SIG-M5 treated with dmso at 0.1 percent for 504 hours (cell line): ENCODE measurements at regions not wholly inside any gene's neighbourhood (a gene's known extent, or its start where the extent isn't known, plus 50 kb on each side); places are given as distances from the start of the nearest gene placed in this dataset.

ENCODE experiments used
- DNase-seq: peaks from one replicate; lab custom pipeline; 2025; ENCODE audit not compliant: unreplicated experiment; lab: John Stamatoyannopoulos, UW

DNA sequence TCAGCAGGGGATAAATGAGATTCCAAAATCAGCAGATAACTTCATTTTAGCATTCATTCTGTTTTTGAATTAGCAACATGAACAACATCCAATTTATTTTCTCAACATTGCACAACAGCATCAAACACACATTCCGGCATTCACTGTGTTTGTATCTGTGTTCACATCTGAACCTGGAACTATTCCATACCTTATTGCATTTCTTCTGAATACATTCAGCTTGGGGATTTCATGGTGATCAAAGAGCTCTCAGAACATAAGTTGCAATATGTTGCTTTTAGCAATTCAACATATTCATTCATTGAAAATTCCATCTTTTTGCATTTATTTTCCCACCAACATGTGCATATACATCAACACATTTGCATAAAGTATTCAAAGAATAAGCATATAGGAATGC lies 1431.7 kb upstream of the PIK3C3 start:
- no peak for DNase-seq

DNA sequence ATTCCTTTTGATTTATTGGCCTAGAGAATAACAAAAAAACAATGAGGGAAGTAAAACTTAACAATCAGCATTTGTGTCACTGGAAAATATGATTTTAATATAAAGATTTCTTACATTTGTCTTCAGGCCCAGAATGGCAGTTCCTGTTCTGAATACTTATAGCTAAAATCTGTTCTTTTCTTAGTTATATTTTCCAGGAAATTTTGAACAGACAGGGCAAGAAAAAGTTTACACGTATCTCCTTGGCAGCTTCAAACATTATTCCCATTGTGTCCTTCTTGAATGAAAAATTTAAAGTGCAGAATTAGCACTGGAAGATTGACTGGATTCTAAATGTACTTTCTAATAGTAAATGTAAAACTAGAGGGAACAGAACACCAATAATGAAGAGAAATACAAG lies 1454.0 kb upstream of the PIK3C3 start:
- no peak for DNase-seq

DNA sequence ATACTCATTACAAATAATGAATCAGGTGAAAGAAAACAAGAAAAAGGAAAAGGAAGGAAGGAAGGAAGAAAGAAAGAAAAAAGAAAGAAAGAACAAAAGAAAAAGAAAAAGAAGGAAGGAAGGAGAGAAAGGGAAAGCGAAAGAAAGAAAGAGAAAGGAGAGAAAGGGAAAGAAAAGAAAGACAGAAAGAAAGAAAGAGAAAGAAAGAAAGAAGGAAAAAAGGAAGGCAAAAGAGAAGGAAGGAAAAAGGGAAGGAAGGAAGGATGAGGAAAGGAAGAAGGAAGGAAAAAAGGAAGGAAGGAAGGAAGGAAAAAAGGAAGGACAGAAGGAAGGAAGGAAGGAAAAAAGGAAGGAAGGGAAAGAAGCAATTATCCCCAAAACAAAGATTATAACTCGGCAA lies 1460.4 kb upstream of the PIK3C3 start:
- no peak for DNase-seq

DNA sequence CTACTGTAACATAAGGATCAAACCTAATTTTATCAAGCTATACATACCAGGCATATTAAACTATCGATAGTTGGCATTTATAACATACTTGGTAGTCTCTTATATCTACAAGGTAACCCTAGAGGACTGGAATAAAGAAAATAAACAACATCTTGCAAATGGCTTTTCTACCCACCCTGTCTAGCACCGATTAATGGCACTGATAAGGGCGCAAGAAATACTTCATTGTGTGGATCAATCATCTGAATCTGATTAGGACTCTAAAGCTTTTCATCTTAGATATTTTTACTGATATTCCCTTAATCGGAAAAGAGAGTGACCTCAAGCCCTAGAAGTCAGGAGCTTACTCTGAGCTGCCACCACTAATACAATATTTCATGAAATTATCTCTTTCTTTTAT lies 1461.7 kb upstream of the PIK3C3 start:
- DNase-seq, result no peak

DNA sequence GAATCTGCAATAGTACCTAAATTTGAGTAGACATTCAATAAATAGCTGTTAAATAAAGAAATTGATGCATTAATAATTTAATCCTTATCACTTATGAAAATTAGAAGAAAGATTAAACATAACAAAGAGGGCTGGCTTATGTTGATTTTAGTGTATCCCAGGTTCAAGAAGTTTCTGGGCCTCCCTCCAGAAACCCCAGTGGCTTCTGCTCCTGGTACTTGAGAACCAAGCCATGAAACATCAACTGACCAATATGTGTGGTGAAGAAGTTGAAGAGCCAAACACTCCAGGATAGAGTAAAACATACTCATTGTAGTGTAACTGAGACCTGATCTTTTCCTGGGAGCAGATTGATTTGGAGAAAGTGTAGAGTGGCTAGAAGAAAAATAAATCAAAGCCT lies 1465.7 kb upstream of the PIK3C3 start:
- no peak for DNase-seq

DNA sequence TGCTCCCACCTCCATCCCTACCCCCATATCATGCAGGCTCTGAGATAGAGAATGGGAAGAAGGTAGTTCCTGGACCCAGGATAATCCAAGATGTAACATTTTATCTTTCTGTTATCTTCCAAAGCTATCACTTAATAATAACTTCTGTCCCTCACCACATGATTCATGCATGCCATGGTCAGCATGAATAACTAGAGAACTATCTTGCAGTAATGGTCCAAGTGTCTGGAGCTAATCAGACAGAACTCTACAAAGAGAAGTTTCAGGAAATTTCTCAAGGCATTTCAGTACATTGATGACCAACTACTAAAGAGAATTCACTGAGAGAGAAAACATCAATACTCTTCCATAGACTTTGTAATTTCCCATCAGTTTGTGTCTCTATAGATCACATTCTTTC lies 1469.7 kb upstream of the PIK3C3 start:
- DNase-seq, result no peak

DNA sequence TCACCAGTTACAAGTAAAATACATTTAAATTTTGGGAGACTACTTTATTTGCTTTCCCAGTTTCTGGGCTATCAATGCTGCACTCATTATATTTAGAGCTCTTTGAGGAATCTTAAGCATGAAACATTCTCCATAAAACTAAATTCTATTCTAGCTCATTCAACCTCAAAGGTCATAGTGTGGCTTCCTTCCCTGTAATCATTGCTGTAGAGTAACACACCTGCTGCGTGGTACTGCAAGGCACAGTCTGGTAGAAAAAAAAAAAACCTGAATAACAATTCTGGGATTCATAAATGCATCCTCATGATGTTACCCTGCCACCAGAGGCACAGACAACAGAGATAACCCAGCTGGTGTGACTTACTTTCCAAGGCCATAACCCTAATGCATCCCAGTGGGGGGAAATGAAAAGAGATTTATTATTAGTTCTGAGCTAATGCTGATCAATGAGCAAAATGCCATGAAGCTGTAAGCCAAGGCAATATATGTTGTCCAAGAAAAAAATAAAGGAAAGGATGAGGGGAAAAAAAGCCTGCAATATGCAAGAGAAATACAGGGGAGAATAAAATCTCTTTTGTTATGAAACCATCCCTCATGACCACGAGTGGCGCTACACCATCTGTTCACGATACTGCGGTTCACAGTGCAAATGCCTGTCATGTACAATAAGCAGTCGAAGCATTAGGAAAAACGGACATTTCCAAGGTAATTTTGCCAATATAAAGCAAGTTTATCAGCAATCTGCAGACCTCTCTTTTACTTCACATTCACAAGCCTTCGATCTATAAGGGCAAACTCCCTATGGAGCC lies 1481.6 kb upstream of the PIK3C3 start:
- DNase-seq, result no peak

DNA sequence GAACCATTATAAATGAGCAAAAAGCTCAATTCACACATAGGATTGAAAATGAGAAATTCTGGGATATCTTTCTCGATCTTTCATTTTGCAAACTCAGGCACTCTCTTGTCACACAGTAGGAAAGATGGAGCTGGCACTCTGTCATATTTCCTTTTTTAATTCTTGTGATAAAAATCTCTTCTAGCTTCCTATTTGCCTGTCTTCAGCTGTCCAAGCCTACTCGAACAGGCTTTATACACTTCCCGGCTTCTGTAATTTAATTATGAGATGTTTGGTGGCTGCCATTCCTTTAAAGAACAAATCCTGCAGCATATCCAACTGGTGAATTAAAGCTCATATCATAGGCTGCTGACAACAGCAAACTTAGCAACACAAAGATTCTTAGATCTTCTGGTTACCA lies 1484.3 kb upstream of the PIK3C3 start:
- no peak for DNase-seq

- DNase-seq, result no peak
These were observed 1485.2 kb upstream of the PIK3C3 start for GRCh38 chr18:40469851-40470250.

- DNase-seq, result no peak
These were observed 1485.7 kb upstream of the PIK3C3 start for GRCh38 chr18:40469316-40469715.

GRCh38 chr18:40464032-40464431 lies 1491.0 kb upstream of the PIK3C3 start:
- no peak for DNase-seq

DNA sequence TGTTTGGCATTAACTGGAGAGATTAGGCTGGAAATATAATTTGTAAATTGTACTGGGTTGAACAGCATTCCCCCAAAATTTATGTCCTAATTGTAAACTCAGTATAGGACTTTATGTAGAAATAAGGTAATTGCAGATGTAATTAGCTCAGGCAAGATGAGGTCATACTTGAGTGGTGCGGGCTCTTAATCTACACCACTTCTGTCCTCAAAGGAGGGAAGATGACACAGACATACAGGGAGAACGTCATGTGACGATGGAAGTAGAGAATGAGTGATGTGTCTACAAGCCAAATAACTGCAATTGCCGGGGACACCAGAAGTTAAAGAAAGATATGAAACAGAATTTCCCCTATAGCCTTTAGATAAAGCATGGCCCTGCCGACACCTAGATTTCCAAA lies 1501.1 kb upstream of the PIK3C3 start:
- DNase-seq, result no peak

DNA sequence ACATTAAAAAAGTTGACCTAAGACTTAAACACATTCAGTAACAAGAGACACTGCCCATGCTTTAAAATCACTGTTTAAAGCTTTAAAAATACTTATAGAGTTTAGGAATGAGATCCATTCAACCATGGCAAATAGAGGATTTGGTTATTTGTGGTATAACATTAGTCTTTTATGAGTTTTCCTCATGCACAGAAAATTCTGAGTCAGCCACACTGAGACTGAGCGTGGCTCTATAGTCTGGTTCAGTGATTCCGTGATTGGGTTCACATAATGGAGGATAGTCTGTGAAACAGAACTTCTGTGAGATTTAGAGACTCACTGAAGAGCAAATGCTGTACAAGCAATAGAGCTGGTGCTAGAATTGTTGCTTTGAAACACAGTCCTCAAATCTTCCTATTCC lies 1502.4 kb upstream of the PIK3C3 start:
- no peak for DNase-seq

DNA sequence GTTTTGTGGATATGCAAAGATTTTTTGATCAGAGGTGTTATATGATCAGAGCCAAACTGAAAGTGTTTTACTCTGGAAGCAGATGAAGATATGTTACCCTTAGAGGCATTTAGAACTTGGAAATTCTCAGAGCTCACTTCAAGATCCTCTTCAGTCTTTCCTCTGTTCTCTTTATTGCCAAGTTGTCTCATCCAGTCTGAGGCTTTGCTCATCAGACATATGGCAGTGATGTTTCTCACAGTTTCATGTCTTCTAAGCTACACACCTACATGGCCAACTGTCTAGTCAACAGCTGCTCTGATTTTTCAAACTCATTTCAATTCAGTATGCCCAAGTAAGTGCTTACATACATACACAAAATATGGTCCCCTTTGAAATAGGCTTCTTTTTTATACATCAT lies 1504.3 kb upstream of the PIK3C3 start:
- DNase-seq, result no peak

GRCh38 chr18:40447820-40448219 lies 1507.2 kb upstream of the PIK3C3 start:
- no peak for DNase-seq

DNA sequence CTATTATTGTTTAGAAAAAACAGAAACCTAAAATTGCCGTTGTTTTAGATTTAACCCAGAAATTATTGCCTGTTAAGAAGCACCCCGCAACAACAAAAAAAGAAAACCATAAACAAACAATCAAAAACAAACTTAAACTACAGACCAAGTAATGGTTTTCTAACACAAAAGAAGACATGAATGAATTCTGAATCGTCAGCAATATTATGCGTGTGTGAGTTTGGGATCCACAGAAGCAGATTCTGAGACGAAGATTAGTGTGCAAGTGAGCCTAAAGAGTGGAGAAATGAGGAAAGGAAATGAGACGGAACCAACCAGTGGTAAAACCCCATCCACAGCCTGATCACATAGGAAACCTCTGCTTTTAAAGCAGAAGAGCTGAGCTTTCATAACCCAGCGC lies 1514.9 kb upstream of the PIK3C3 start:
- no peak for DNase-seq

DNA sequence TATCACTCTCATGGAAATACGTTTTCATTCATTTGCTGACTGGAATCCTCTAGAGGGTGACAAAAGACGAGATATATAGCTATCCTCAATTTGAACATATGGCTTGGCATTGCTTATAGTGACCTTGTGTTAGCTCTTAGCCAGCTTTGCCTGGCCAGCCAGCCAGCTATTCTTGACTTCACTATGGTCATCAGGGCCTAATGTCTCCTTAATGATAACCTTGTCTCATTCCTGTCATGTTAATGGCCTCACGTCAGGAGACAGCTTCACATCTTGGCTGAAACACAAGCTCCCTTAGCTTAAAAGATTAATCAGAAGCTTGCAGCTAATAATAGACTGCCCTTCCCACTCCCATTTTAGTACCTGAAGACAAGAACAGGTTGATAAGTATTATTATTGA lies 1517.5 kb upstream of the PIK3C3 start:
- no peak for DNase-seq

DNA sequence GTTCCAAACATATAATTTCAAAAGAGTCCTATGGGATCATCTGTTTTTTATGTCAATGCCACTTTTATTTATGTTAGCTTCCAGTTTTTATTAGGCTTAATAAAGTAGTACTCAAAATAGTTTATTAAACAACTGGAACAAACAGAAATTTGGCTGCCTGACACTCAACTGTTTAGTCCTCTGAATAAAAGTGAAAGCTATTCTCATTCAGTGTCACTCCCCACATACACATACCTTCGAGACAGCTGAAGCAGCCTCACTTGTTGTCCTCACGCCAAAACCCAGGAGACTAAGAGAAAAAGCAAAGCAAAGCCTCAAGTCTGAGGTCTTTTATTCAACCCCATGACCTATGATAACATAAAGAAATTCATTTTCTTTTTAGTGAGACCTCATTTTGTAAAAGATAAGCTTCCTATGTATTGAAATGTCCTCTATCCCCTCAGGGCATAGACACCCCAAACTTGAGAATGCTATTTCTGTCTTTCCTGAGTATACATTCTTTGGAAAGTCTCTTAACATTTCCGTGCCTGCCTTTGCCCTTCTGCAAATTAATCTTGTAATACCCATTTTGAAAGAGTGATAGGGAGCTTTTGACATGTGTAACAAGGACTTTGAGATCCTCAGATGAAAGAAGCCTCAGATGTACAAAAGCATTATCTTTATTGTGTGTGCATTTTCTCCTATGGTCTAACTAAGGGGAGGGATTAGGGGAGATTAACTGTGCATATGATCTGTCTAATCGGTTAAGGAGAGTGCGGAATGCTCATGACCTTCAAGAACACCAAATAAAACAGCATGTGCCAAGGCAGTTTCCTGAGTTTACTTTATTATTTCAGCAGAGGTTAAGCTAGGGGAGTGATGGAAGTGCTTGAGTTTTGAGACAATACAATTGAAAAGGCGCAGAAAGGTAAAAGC lies 1523.7 kb upstream of the PIK3C3 start:
- no peak for DNase-seq

- DNase-seq, result no peak
These were observed 1531.7 kb upstream of the PIK3C3 start for GRCh38 chr18:40423291-40423690.

GRCh38 chr18:40420675-40421074 lies 1534.4 kb upstream of the PIK3C3 start:
- DNase-seq, result no peak

DNA sequence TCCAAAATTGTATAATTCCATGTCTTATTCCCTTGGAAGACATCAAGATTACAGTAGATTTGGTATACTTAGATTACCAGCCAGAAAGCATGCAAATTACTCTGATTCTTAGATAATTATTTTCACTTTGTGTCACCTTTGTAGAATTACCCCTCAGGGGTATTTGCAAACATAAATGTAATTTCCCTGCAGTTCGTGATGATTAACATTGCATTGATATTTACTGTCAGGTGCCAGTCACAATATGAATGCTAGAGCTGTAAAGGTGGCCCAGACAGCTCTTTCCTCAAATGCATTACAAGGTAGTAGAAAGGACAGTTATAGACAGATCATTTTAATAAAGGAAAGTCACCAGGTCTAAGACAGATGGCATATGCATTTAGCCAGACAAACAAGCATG lies 1537.5 kb upstream of the PIK3C3 start:
- DNase-seq, result no peak

GRCh38 chr18:40415821-40416220 lies 1539.2 kb upstream of the PIK3C3 start:
- no peak for DNase-seq
